HG02588 (cell line): ENCODE measurements at regions not wholly inside any gene's neighbourhood (a gene's known extent, or its start where the extent isn't known, plus 50 kb on each side); places are given as distances from the start of the nearest gene placed in this dataset.

Experiments
- ATAC-seq: cut with Tn5 transposase; IDR thresholded peaks from one replicate; pipeline ENCODE4 v1.9.1; 2021; ENCODE audit warnings: mild to moderate bottlenecking, moderate library complexity; ENCODE audit not compliant: unreplicated experiment

- ATAC-seq: no peak
Measured at GRCh38 chr3:30508339-30508738, 98.1 kb upstream of the TGFBR2 start.

- ATAC-seq: no peak
Measured at GRCh38 chr3:30510596-30510995, 95.8 kb upstream of the TGFBR2 start.

GRCh38 chr3:30511524-30512251 lies 94.7 kb upstream of the TGFBR2 start:
- ATAC-seq: no peak

DNA sequence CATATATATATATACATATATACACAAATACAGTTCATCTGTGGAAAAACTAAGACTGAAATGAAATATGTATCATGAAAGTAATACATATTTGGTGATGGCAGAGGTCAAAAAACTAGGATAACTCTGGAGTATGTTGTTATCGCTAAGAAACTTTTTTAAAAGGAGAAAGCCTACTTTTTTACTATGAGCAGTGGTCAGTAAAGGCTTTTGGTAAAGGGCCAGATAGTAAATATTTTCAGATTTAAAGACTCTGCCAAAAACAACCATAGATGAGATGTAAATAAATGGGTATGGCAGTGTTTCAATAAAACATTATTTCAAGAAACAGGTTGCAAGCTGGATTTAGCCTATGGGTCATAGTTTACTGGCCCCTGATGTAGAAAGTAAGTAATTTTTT lies 93.8 kb upstream of the TGFBR2 start:
- no peak for ATAC-seq

DNA sequence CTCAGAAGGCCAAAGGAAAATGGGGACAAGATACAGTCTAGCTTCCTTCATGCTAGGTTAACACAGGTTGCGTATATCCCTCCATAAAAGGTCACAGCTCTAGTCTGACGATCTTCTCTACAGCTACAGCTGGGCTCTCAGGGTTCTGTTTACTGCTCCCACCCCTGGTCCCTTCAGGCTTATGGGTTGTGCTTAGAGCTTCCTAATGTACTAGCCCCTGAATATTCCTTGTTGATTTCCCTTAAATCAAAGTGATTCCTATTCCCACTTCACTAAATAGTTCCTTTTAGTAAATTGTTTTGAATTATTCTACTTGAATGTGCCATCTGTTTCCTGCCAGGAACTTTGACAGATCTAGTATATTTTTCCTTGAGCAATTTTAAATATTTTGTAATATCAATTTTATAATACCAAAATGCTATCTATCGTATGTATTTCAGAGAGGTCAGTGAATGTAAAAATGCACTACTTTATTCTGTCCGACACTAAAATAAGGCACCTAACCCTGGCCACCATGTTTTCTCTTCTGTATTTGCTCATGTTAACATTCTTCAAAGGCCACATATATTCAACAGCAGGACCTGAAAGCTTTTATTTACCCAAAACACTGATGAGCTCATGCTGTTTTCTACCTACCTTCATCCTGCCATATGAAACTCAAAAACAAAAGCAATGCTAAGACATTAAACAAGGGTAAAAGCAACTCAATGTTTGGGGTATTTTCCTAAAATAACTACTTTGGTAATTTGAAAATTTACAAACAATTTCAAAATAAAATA lies 92.8 kb upstream of the TGFBR2 start:
- ATAC-seq: no peak

DNA sequence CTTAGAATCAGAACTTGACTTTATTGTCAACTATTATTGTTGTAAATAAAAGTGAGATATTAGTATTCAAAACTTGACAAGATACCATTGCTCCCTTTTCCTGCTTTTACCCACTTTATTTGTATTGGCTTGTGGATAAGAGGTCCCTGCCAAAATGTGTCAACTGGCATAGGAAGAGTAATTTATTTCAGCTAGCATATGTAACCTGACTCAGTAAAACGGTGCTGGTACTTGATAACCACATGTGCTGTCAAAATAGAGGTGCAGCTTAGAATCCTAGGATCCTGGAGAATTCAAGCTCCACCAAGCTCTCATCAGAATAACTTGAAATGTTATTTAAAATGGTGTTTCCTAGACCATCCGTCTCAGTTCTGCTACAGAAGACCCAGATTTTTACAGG lies 90.2 kb upstream of the TGFBR2 start:
- no peak for ATAC-seq

GRCh38 chr3:30518181-30518864 lies 88.1 kb upstream of the TGFBR2 start:
- no peak for ATAC-seq

- no peak for ATAC-seq
Measured at GRCh38 chr3:30518872-30519271, 87.5 kb upstream of the TGFBR2 start.

DNA sequence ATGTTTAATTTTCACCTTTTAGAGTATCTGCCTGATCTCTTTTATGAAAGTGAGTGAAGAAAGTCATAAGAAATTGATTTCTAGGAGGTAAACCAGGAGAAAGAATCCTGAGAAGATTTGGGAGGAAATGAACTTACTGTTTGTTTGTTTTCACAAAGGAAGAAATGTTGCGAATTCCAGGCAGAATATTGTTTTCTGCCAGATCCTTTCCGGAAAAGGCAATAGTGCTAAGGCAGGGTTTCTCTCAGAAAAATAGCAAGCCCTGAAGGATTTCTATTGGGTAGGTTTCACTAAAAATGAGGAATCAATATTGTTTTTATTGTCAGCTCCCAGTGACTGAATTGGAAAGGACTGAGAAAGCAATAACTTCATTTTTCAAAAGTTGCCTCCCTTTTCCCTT lies 85.7 kb upstream of the TGFBR2 start:
- no peak for ATAC-seq

- ATAC-seq: no peak
Measured at GRCh38 chr3:30521156-30521715, 85.2 kb upstream of the TGFBR2 start.

DNA sequence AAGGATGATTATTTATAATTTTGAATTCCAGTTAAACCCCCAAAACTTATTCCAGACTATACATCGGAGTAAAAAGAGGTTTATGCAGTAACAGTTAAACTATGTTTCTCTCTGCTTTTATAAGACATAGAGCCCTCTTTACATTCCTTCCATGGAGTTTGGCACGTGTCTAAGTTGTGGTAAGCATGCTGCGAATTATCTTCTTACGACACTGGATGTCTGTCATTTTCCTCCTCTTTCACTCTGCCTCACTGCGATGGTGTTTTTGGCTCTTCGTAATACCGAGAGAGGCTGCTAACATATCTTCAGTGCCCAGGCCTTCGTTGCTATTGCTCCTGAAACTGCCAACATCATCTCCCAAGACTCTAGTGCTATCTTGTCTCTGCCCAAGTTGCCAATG lies 83.9 kb upstream of the TGFBR2 start:
- ATAC-seq: no peak

DNA sequence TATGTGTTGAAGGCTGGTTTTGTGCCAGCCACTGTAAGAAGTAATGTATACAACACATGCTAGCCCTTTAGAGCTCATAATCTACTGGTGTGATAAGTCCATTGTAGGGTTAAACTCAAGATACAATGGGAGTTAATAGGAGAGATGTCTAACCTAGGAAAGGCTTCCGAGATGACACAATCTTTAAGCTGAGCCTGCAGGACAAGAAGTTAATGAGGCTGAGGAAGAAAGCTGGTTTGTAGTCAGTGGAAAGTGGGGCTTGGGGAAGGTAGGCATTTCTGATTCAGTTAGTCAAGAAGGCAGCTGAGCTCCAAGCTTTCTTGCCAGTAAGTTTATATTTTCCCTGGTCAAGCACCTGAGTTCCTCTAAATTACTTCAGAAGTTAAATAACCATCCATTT lies 83.0 kb upstream of the TGFBR2 start:
- no peak for ATAC-seq

GRCh38 chr3:30524357-30525040 lies 81.9 kb upstream of the TGFBR2 start:
- no peak for ATAC-seq

GRCh38 chr3:30526031-30526430 lies 80.4 kb upstream of the TGFBR2 start:
- ATAC-seq: no peak

DNA sequence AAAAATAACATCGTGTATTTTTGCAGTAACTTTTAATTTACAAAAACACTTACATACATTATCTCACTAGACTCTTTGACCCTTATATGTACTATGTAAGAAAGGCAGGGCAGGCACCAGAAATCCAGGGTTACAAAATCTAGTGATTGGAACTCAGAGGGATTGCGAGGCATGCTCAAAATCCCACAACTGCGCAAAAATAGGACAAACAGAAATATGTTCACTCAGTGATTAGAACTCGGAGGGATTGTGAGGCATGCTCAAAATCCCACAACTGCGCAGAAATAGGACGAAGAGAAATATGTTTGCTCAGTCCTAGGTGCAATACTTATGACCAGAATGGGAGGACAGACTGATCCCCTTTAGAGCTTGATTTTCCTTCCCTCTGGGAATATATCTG lies 79.2 kb upstream of the TGFBR2 start:
- ATAC-seq: no peak

- no peak for ATAC-seq
Measured at GRCh38 chr3:30527720-30528119, 78.7 kb upstream of the TGFBR2 start.

- ATAC-seq: no peak
Measured at GRCh38 chr3:30530084-30530483, 76.3 kb upstream of the TGFBR2 start.

DNA sequence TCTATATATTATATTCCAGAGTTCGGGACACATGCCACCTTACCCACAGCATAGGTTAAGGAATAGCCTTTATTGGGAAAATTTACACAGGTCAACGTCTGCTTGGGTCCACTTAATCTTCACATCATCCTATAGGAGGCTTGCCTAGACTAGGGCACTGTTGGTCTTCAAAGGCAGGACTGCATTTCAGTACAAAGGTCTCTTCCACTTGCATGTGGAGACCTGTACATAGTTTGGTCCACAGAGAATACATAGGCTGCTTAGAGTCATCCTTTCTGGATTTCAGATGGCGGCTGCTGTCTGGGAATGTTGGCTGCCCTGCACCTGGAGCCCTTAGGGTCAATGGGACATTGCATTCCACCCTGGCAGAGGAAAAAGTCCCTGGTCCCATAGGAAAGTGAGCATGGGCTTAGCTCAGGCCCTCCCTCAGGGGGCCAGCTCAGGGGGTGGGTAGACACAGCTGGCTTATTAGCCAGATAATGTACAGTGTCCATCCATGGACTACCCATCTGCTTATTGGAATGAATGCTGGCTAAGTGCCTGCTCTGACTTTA lies 75.3 kb upstream of the TGFBR2 start:
- ATAC-seq: no peak

- ATAC-seq: no peak
Measured at GRCh38 chr3:30535525-30535924, 70.9 kb upstream of the TGFBR2 start.

DNA sequence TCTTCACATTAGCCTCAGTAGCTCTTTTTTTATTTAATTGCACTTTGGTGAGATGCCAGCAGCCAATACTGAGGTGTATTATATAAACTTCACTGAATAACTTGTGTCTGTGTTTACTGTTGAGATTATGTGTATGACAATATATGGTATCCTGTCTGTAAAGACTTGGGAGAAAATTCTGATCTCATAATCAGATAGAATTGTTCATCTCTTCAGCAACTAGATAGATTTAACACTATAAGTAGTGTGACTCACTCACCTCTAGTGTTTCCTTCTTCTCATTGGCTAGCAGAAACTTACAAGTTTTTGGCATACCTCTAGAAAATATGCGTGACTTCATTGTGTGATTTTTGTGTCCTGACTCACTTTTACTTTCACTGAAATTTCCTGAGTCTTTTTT lies 67.6 kb upstream of the TGFBR2 start:
- ATAC-seq: no peak

GRCh38 chr3:30539206-30539605 lies 67.2 kb upstream of the TGFBR2 start:
- ATAC-seq: no peak
